PC-9 (cell line): ENCODE measurements at regions not wholly inside any gene's neighbourhood (a gene's known extent, or its start where the extent isn't known, plus 50 kb on each side); places are given as distances from the start of the nearest gene placed in this dataset.

ENCODE experiments used
- EZH2 ChIP-seq: fragments of 200-600 bp; sonication (generic); IDR thresholded peaks from 2 replicates; pipeline ENCODE4 v1.8.0; 2017; ENCODE audit warnings: antibody characterized with exemption, low read depth
- TF ChIP-seq, protein P1 (sequence below): fragments of 200-600 bp; sonication (generic); conservative IDR thresholded peaks from 2 replicates; pipeline ENCODE4 v1.6.1; 2017; ENCODE audit warnings: mixed run types, antibody characterized with exemption, mild to moderate bottlenecking, moderate library complexity

DNA sequence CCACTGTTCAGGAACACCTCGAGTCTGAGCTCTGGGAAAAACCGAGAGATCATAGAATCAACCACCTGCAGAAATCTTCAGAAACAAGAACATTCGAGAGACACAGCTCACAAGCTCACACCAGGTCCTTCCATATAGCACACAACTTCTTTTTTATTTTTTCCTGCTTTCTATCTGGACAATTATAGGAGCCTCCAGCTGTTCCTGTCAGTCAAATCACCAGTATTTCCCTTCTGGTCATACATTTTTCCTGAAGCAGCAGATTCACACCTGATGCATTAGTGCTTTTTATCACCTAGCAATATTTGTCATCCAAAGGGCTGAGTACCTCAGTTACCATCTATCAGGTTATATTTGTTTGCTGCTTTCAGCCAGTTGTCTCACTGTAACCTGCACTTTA lies 323.5 kb downstream of the FOXO1 start:
- TF ChIP-seq, protein P1, sequence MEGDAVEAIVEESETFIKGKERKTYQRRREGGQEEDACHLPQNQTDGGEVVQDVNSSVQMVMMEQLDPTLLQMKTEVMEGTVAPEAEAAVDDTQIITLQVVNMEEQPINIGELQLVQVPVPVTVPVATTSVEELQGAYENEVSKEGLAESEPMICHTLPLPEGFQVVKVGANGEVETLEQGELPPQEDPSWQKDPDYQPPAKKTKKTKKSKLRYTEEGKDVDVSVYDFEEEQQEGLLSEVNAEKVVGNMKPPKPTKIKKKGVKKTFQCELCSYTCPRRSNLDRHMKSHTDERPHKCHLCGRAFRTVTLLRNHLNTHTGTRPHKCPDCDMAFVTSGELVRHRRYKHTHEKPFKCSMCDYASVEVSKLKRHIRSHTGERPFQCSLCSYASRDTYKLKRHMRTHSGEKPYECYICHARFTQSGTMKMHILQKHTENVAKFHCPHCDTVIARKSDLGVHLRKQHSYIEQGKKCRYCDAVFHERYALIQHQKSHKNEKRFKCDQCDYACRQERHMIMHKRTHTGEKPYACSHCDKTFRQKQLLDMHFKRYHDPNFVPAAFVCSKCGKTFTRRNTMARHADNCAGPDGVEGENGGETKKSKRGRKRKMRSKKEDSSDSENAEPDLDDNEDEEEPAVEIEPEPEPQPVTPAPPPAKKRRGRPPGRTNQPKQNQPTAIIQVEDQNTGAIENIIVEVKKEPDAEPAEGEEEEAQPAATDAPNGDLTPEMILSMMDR = no peak
- no peak for TF ChIP-seq EZH2
